ENCODE measurements at regions not wholly inside any gene's neighbourhood (a gene's known extent, or its start where the extent isn't known, plus 50 kb on each side); places are given as distances from the start of the nearest gene placed in this dataset.

DNA sequence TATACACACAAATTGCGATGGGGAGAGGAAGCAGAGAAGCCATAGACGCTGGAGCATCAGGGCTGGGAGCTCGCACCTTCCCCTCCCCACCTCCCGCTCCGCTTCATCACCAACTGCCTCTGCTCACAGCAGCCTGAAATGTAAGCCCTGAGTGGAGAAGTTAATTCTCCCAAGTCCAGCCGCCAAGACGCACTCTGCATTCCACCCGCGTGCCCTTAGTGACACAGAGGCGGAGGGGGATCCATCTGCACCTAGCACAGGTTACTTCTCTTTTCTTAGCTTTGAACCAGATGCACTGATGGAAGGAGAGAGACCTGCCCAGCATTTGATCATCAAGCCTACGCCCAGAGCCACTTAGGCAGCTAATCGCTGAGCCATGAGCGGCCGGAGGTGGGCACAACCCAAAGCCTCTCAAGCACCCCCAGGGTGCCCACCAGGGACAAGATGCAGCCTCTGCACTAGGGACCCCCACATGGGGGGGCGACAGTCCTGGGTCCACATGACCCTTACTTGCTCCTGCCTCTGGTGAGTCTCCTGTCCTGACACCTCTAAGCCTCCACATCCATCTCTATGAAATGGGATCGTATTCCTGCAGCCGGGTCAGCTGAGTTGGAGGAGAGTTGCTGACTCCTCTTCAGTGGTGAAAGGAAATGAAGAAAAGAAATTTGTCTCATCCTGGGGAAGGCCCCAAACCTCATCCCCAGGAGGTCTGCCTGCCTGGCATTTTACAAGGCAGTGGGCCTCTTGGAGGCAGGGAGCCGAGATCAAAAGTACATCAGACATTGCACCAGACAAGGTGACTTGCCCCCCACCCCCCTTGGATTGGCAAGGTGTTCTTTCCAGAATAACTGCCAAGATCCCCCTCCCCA lies 316.2 kb downstream of the MATN1 start:
- in situ Hi-C loops (cut with HindIII; ENCODE audit: low pct_unique_long_range_greater_than_20kb, low sequenced_read_pairs): no loop called here

DNA sequence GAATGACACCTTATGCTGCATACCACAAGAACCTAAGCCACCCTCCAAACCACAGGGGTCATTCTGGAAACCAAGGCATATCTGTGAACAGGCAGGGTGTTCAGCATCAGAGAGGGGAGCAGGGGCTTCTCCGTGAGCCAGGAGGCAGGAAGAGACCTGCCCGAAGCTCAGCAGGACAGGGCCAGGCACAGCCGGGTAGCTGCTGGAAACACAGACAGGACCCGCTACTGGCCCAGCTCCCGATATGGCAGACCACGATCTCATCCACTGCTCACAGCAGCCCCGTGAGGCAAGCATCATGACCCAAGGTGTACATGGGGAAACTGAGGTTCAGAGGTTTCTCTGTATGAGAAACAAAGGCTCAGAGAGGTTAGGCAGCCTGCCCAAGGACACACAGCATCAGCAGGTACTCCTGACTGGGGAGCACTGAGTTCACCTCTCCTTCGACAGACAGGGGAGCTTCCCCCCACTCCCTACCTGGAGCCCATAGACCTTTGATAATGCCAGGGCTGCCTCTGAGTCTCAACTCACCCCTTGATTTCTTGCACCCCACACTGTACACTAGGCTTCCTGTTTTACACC lies 317.7 kb downstream of the MATN1 start:
- TF ChIP-seq JUND (IDR thresholded peaks at IDR 0.05; ENCODE audit: low read depth): no peak
- DNase-seq (ENCODE audit: low read depth in 1 of 2, low spot score in 1 of 2): no peak
- in situ Hi-C loops (cut with HindIII; ENCODE audit: low pct_unique_long_range_greater_than_20kb, low sequenced_read_pairs): no loop called here

More for the DNA sequence above, 316.2 kb downstream of the MATN1 start:
- no peak for TF ChIP-seq JUND (IDR thresholded peaks at IDR 0.05; ENCODE audit: low read depth)
- no peak for DNase-seq (ENCODE audit: low read depth in 1 of 2, low spot score in 1 of 2)

DNA sequence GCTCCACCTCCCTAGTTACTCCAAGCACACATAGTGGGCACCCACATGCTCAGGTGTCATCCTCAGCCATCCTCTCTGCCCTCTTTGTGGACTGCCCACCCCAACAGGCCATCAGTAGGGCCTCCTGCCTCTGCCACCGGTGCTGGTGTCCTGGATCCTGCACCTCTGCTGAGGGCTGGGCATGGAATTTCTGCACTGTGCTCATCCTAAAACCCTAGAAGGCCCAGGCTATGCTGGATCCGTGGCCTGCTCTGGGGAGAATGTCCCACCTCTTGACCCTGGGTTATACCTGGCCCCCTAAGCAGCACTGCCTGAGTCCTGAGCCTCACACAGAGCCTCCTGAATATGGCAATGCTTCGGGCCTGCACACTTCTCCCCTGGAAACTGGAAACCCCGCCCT lies 318.3 kb downstream of the MATN1 start:
- in situ Hi-C loops (cut with HindIII; ENCODE audit: low pct_unique_long_range_greater_than_20kb, low sequenced_read_pairs): no loop called here
- no peak for DNase-seq (ENCODE audit: low read depth in 1 of 2, low spot score in 1 of 2)
- TF ChIP-seq JUND (IDR thresholded peaks at IDR 0.05; ENCODE audit: low read depth): no peak

DNA sequence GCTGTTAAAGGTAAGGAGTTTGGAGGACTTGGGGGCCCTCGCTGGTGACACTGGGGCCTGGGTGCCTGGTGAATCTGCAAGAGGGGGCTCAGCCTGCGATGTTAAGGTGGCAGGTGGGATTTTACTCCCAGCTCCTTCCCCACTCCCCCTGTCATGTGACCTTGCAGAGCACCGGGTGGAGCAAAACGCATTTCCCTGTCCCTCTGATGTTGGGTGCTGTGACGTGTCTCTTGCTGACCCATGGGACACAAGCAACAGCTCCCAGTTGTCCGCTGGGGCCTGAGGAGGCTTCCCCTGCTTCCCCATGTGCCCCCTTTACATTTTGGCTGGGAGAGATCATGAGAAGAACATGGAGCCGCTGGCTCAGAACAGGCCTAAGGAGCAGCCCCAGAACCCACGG lies 319.0 kb downstream of the MATN1 start:
- TF ChIP-seq JUND (IDR thresholded peaks at IDR 0.05; ENCODE audit: low read depth): no peak
- no peak for DNase-seq (ENCODE audit: low read depth in 1 of 2, low spot score in 1 of 2)
- in situ Hi-C loops (cut with HindIII; ENCODE audit: low pct_unique_long_range_greater_than_20kb, low sequenced_read_pairs): no loop called here

DNA sequence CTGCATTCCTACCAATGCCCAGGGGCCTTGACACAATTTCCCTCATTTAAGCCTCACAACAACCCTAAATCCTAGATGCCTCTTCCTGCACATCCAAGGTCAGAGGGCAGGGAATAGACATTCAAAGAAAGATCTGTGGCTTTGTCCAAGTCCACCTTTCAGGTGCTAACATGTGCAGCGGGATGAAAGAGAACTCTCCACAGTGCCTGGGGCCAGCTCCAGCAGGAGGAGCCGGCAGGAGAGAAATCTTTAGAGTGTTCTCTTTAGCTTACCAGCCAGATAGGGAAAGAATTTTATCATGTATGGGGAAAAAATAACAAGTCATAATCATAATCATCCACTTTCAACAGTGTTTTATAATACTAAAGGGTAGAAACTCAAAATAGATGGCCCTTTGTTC lies 319.7 kb downstream of the MATN1 start:
- no peak for TF ChIP-seq JUND (IDR thresholded peaks at IDR 0.05; ENCODE audit: low read depth)
- in situ Hi-C loops (cut with HindIII; ENCODE audit: low pct_unique_long_range_greater_than_20kb, low sequenced_read_pairs): no loop called here

DNA sequence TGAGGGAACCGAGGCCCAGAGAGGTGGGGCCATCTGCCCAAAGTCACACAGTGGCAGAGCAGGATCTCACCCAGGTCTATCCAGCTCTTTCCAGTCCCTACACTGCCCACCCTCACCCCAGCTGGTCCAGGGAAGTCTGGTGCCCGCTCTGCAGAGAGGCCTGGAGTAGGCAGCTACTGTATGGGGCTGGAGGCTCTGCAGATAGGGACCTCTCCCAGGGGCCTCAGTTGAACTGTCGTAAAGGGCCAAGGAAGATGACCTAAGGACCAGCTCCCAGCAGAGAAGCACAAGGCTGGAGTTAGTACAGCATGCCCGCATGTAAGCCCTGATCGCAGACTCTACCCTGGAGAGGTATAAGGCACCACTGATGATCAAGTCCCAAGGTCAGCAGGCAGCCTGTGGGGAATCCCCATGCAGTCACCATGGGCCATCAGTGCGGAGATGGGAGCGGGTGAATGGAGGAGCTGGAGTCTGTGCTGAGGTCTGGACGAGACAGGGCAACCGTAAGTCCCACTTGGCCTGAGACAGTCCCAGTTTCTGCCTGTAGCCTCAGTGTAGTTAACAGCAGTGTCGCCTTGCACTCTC lies 320.2 kb downstream of the MATN1 start:
- no peak for TF ChIP-seq JUND (IDR thresholded peaks at IDR 0.05; ENCODE audit: low read depth)
- in situ Hi-C loops (cut with HindIII; ENCODE audit: low pct_unique_long_range_greater_than_20kb, low sequenced_read_pairs): no loop called here

More for the DNA sequence above, 319.7 kb downstream of the MATN1 start:
- DNase-seq (ENCODE audit: low read depth in 1 of 2, low spot score in 1 of 2): no peak

DNA sequence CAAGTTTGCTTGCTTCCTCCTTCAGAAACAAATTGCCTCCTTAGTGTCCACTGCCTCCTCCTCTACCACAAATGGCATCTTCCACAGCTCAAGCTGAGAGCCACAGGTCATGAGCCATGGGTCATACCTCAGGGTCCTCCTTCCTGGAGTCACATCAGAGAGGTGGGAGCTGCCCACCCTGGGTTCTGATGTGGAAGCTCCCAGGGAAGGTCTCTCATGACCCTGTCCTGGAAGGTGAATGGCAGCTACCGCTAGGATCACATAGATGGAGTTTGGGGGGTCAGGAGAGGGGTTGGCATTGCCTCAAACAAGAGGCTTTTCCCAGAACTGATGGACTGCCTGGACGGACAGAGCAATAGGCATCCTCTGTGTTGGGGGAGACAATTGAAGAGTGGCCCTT lies 321.4 kb downstream of the MATN1 start:
- in situ Hi-C loops (cut with HindIII; ENCODE audit: low pct_unique_long_range_greater_than_20kb, low sequenced_read_pairs): no loop called here
- TF ChIP-seq JUND (IDR thresholded peaks at IDR 0.05; ENCODE audit: low read depth): no peak

More for the DNA sequence above, 320.2 kb downstream of the MATN1 start:
- no peak for DNase-seq (ENCODE audit: low read depth in 1 of 2, low spot score in 1 of 2)

DNA sequence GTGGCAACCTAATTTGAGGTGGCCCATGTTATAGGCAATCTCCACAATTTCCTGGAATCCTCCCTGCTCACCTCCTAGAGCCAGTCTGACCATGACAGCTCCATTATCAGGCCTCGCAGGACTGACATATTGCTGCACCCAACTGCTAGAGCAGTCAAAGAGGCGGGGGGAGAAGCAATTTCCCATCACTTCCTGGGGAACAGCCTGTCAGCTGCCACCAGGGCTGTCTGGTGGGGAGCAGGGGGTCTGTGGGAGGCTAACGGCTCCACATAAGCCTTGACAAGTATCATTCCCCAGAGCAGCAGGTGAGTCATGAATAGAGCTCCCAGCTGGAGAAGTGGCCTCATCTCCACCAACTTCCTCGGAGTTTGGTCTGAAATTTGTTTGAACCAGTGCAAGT lies 322.9 kb downstream of the MATN1 start:
- no peak for DNase-seq (ENCODE audit: low read depth in 1 of 2, low spot score in 1 of 2)
- TF ChIP-seq JUND (IDR thresholded peaks at IDR 0.05; ENCODE audit: low read depth): no peak
- in situ Hi-C loops (cut with HindIII; ENCODE audit: low pct_unique_long_range_greater_than_20kb, low sequenced_read_pairs): no loop called here

More for the DNA sequence above, 321.4 kb downstream of the MATN1 start:
- DNase-seq (ENCODE audit: low read depth in 1 of 2, low spot score in 1 of 2): no peak

DNA sequence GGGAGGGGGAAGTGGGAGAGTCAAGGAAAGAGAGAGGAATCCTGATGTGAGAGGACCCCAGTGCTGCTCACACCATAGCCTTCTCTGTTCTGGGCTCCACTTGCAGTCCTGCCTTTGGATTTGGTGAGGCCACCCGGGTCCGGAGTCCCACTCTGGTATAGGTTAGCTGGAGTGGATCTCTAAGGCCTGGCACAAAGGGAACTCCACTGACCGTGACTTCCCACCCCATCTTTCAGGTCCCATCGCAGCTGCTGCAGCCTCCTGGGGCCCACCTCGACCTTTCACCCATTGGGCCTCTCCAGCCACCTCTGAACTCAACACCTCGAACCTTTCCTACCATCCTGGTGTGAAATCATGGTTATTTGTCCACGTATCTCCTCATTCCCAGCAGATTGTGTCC lies 324.4 kb downstream of the MATN1 start:
- in situ Hi-C loops (cut with HindIII; ENCODE audit: low pct_unique_long_range_greater_than_20kb, low sequenced_read_pairs): no loop called here
- no peak for TF ChIP-seq JUND (IDR thresholded peaks at IDR 0.05; ENCODE audit: low read depth)
- DNase-seq (ENCODE audit: low read depth in 1 of 2, low spot score in 1 of 2): no peak

DNA sequence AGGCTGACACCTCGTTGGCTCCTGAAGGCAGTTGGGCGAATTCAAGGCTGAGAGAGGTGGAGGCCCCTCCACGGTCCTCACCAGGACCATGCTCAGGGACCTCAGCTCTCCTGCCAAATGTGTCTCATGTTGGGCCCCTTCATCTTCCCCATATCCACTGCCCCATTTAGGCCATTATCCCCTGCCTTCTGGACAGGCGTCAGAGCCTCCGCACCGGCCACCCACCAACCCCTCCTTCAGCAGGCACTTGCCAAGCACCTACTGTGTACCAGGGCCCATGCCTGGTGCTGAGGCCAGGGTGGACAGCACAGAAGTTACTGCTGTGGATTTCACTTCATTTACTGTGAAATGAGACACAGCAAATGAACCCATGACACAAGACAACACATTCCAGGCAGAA lies 325.8 kb downstream of the MATN1 start:
- DNase-seq (ENCODE audit: low read depth in 1 of 2, low spot score in 1 of 2): no peak
- in situ Hi-C loops (cut with HindIII; ENCODE audit: low pct_unique_long_range_greater_than_20kb, low sequenced_read_pairs): no loop called here
- TF ChIP-seq JUND (IDR thresholded peaks at IDR 0.05; ENCODE audit: low read depth): no peak

DNA sequence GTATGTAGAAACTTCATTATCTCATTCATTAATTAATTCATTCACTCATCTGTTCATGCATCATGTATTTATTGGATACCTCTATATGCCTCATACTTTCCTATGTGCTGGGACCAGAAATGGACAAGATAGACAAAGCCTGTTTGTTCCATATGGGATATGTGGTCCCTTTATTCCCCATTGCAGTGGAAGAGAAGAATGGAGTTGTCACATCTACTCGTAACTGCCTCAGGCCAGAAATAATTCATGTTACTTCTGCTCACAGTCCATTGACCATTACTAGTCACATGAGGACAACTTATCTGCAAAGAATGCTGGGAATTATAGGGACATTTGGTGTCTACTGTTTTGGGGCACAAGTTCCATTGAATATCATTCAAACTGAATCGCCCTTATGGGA lies 327.8 kb downstream of the MATN1 start:
- in situ Hi-C loops (cut with HindIII; ENCODE audit: low pct_unique_long_range_greater_than_20kb, low sequenced_read_pairs): no loop called here
- no peak for DNase-seq (ENCODE audit: low read depth in 1 of 2, low spot score in 1 of 2)
- no peak for TF ChIP-seq JUND (IDR thresholded peaks at IDR 0.05; ENCODE audit: low read depth)

DNA sequence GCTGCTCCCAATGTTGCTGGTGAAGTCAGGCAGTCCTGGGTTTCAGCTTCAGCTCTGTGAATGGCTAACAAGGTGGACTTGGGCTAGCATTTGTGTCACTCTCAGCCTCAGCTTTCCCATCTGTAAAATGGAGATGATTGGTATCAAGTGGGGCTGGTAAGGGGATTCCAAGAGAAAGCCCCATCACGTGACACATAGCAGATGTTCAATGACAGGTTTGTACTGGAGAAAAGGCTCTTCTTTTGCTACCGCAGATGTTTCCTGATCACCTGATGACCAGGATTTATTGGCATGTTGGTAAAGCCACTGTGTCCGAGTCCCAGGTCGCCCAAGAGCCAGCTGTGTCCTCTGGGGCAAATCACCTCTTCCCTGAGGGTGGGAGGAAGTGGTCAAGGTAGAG lies 335.0 kb downstream of the MATN1 start:
- TF ChIP-seq JUND (IDR thresholded peaks at IDR 0.05; ENCODE audit: low read depth): no peak
- DNase-seq (ENCODE audit: low read depth in 1 of 2, low spot score in 1 of 2): no peak
- in situ Hi-C loops (cut with HindIII; ENCODE audit: low pct_unique_long_range_greater_than_20kb, low sequenced_read_pairs): no loop called here

Data from T47D (cell line).